ENCODE measurements at regions not wholly inside any gene's neighbourhood (a gene's known extent, or its start where the extent isn't known, plus 50 kb on each side); places are given as distances from the start of the nearest gene placed in this dataset.

- H3K4me3 ChIP-seq (ENCODE audit: low read length) = no peak overlapping the region
- H3K9me3 ChIP-seq (ENCODE audit: low read length) = no peaks in the 10 kb centered on the region
- no peaks in the 10 kb centered on the region for H3K9me2 ChIP-seq (ENCODE audit: insufficient read depth, low read length)
- H3F3A ChIP-seq (ENCODE audit: insufficient read depth, low read length, poor library complexity, severe bottlenecking) = no peaks in the 10 kb centered on the region
- no peak overlapping the region for H3K9ac ChIP-seq (ENCODE audit: low read length)
- TF ChIP-seq MXI1 (conservative IDR thresholded peaks at IDR 0.05; ENCODE audit: poor library complexity, severe bottlenecking) (no peak), RAD21 (conservative IDR thresholded peaks at IDR 0.05) (no peak), EP300 (conservative IDR thresholded peaks at IDR 0.05; ENCODE audit: poor library complexity, severe bottlenecking) (no peak), EZH2 (IDR thresholded peaks at IDR 0.05; ENCODE audit: borderline replicate concordance, insufficient read depth, low read length, poor library complexity, severe bottlenecking) (no peak), CTCF (IDR thresholded peaks at IDR 0.05; ENCODE audit: poor library complexity, severe bottlenecking) (no peak), POLR2AphosphoS5 (IDR thresholded peaks at IDR 0.05) (no peak)
- H3K36me3 ChIP-seq (ENCODE audit: insufficient read depth, low read length) = no peaks in the 10 kb centered on the region
- peaks cover 2% of the 10 kb centered on the region for H3K27me3 ChIP-seq (ENCODE audit: insufficient read depth, low read depth, low read length)
- H2AFZ ChIP-seq (ENCODE audit: low read depth, low read length) = no peak overlapping the region
- H3K79me2 ChIP-seq (replicated peaks; ENCODE audit: insufficient read depth, low read length) = no peaks in the 10 kb centered on the region
- no peaks in the 10 kb centered on the region for H4K20me1 ChIP-seq (ENCODE audit: insufficient read depth)
- H3K27ac ChIP-seq (ENCODE audit: low read length) = no peak overlapping the region
- H3K4me2 ChIP-seq (ENCODE audit: low read length) = no peak overlapping the region
Observed at GRCh38 chr22:22099194-22099486, 116.6 kb upstream of the TOP3B start.

- H3K79me2 ChIP-seq (replicated peaks; ENCODE audit: insufficient read depth, low read length) = no peaks in the 10 kb centered on the region
Observed at GRCh38 chr22:22098457-22099193, 116.0 kb upstream of the TOP3B start.

More at GRCh38 chr22:22098457-22099193, 116.0 kb upstream of the TOP3B start:
- H3K27me3 ChIP-seq (ENCODE audit: insufficient read depth, low read depth, low read length) = peaks cover 4% of the 10 kb centered on the region
- no peaks in the 10 kb centered on the region for H4K20me1 ChIP-seq (ENCODE audit: insufficient read depth)
- TF ChIP-seq EZH2 (IDR thresholded peaks at IDR 0.05; ENCODE audit: borderline replicate concordance, insufficient read depth, low read length, poor library complexity, severe bottlenecking) (no peak), RAD21 (conservative IDR thresholded peaks at IDR 0.05) (no peak), POLR2AphosphoS5 (IDR thresholded peaks at IDR 0.05) (no peak), SMC3 (conservative IDR thresholded peaks at IDR 0.05; ENCODE audit: poor library complexity) (no peak), CTCF (IDR thresholded peaks at IDR 0.05; ENCODE audit: poor library complexity, severe bottlenecking) (no peak), EP300 (conservative IDR thresholded peaks at IDR 0.05; ENCODE audit: poor library complexity, severe bottlenecking) (no peak), TAF1 (IDR thresholded peaks at IDR 0.05; ENCODE audit: low read depth) (no peak)
- H3K9ac ChIP-seq (ENCODE audit: low read length) = no peak overlapping the region
- H3K9me3 ChIP-seq (ENCODE audit: low read length) = no peaks in the 10 kb centered on the region
- H3K9me2 ChIP-seq (ENCODE audit: insufficient read depth, low read length) = no peaks in the 10 kb centered on the region
- H3K27ac ChIP-seq (ENCODE audit: low read length) = no peak overlapping the region
- H3K4me2 ChIP-seq (ENCODE audit: low read length) = no peak overlapping the region
- no peak overlapping the region for H3K4me3 ChIP-seq (ENCODE audit: low read length)
- no peaks in the 10 kb centered on the region for H3K36me3 ChIP-seq (ENCODE audit: insufficient read depth, low read length)
- H2AFZ ChIP-seq (ENCODE audit: low read depth, low read length) = no peak overlapping the region
- H3F3A ChIP-seq (ENCODE audit: insufficient read depth, low read length, poor library complexity, severe bottlenecking) = no peaks in the 10 kb centered on the region
